ENCODE measurements at regions not wholly inside any gene's neighbourhood (a gene's known extent, or its start where the extent isn't known, plus 50 kb on each side); places are given as distances from the start of the nearest gene placed in this dataset.

DNA sequence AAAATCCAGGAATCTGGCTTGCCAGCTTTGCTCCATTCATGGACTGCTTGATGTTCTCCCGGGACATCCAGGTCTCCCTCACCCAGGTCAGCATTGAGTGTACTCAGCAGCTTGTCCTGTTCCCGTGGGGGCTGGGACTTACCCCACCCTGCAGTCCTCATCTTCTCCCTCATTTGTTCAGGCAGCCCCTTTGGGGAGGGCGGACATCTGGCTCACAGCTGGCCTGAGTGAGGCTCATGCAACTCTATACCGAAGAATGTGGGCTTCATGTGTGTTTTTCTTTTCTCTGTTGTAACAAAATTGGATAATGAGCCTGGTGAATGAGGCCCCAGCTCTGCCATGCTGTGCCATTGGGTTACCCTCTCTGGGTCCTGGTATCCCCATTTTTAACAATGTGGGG, 227.7 kb upstream of the TENM4 start:
- no peaks in the 10 kb centered on the region for H3K9me3 ChIP-seq (replicated peaks in 1 of 11)
- TF ChIP-seq Cebpa-rat (IDR thresholded peaks at IDR 0.05) = no peak
- H4K20me1 ChIP-seq = no peaks in the 10 kb centered on the region

DNA sequence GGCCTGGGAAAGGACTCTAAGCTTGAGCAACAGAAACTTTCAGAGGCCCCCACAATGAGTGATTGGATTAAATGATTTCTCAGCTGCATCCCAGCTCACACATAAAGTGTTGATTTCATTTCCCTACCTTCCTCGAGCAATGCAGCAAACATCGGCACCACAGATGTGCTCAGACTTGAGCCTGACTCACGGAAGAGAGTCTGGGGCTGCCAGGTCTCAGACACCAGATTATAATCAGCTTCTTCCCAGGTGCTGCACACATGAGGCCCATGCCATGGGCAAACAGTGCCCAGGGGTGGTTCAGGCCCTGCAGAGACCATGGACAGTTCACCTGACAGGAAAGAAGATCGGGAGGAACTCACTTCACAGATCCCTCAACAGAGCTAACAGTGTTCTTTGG, 226.6 kb upstream of the TENM4 start:
- H3K4me1 ChIP-seq = no peaks in the 10 kb centered on the region
- H3K9me3 ChIP-seq (replicated peaks in 1 of 11) = no peaks in the 10 kb centered on the region
- TF ChIP-seq Cebpa-rat (IDR thresholded peaks at IDR 0.05) = no peak

More for the DNA sequence above, 227.7 kb upstream of the TENM4 start:
- Histone ChIP-seq H3K27me3 (no peaks in the 10 kb centered on the region), H3K36me3 (no peaks in the 10 kb centered on the region), H3K4me2 (no peak overlapping the region), H3K9ac (no peak overlapping the region), H3K27ac (no peak overlapping the region), H3K4me3 (no peak overlapping the region), H3K4me1 (no peaks in the 10 kb centered on the region)

DNA sequence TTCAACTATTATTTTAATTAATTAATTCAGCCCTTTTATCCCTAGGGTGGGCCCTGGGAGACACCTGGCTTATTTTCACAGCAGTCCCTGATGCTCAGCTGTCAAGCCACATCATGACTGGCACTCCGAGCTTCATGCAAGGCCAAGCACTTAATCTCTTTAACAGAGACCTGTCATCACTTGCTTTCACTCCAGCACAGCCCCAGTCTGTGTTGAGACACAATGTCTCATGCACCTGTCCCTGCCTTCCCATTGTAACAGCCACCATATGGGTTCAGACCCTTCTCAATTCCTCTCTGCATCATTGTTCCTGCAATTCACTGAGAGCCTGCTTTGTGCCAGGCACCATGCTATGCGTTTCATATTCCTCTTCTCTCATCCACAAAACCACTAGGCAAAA, 222.2 kb upstream of the TENM4 start:
- Histone ChIP-seq H3K4me3 (no peak overlapping the region), H3K9me3 (replicated peaks in 1 of 11) (no peaks in the 10 kb centered on the region), H3K36me3 (no peaks in the 10 kb centered on the region), H3K27me3 (no peaks in the 10 kb centered on the region), H4K20me1 (no peaks in the 10 kb centered on the region), H3K4me1 (no peaks in the 10 kb centered on the region), H3K9ac (no peak overlapping the region), H3K27ac (no peak overlapping the region), H3K4me2 (no peak overlapping the region)
- no peak for TF ChIP-seq Cebpa-rat (IDR thresholded peaks at IDR 0.05)

More for the DNA sequence above, 226.6 kb upstream of the TENM4 start:
- Histone ChIP-seq H3K27ac (no peak overlapping the region), H3K4me2 (no peak overlapping the region), H3K36me3 (no peaks in the 10 kb centered on the region), H3K4me3 (no peak overlapping the region), H3K9ac (no peak overlapping the region), H4K20me1 (no peaks in the 10 kb centered on the region), H3K27me3 (no peaks in the 10 kb centered on the region)

DNA sequence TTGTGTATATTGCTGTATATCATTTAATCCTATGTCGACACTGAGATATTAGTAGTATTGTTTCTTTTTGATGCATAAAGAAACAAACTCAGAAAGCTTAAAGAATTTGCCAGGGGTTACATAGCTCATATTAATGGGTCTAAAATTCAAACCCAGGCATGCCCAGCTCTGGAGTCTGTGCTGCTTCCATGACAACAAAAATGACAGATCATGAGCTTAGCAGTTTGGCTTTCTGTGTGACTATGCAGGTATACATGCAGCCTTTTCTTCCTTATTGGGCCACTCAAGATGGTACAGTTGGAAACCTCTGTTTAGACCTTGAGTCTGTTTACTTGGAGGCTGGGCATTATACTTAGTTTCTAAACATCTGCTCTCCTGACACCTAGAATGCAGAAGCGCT, 220.5 kb upstream of the TENM4 start:
- TF ChIP-seq Cebpa-rat (IDR thresholded peaks at IDR 0.05) = no peak
- Histone ChIP-seq H3K36me3 (no peaks in the 10 kb centered on the region), H3K4me3 (no peak overlapping the region), H3K9ac (no peak overlapping the region), H3K27ac (no peak overlapping the region), H3K9me3 (replicated peaks in 1 of 11) (no peaks in the 10 kb centered on the region), H4K20me1 (no peaks in the 10 kb centered on the region), H3K4me2 (no peak overlapping the region), H3K4me1 (no peaks in the 10 kb centered on the region), H3K27me3 (no peaks in the 10 kb centered on the region)

DNA sequence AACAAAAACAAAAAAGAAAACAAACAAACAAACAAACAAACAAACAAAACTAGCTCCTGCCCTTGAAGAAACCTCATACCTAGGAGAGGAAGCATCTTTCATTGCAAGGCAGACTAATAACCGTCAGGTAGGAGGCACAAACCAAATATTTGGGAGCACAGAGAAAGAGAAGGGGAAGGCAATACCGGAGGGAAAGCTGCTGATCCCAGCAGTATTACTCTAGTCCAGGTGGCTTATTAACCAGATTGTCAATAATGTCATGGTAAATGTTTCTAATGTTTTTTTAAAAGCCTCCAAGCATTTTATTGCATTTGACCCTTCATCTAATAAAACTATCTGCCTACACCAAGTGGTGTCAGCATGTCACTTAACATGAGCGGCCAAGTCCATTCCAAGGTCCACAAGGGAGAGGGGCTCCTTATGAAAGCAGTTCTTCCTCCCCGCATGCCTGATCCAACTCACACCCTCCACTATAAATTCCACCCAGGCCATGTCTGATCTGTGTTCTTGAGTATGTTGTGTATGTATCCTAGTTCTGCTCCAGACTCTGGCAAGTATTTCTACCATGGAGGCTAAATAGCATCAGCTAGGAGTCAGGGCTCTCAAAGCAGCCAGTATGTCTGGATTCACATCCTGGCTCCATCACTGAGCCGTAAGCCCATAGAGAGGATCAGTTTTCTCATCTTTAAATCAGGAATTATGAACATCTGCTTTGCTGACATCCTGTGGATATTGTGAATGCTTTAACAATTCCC, 208.1 kb upstream of the TENM4 start:
- Histone ChIP-seq H3K27me3 (no peaks in the 10 kb centered on the region), H3K9ac (no peak overlapping the region), H3K36me3 (no peaks in the 10 kb centered on the region), H3K4me1 (no peaks in the 10 kb centered on the region), H4K20me1 (no peaks in the 10 kb centered on the region), H3K27ac (no peak overlapping the region), H3K9me3 (replicated peaks in 1 of 11) (peaks cover 0 to 4% (median 0%) of the 10 kb centered on the region in 11 experiments; a peak in 1 of 22 replicates), H3K4me3 (no peak overlapping the region), H3K4me2 (no peak overlapping the region)
- no peak for TF ChIP-seq Cebpa-rat (IDR thresholded peaks at IDR 0.05)

DNA sequence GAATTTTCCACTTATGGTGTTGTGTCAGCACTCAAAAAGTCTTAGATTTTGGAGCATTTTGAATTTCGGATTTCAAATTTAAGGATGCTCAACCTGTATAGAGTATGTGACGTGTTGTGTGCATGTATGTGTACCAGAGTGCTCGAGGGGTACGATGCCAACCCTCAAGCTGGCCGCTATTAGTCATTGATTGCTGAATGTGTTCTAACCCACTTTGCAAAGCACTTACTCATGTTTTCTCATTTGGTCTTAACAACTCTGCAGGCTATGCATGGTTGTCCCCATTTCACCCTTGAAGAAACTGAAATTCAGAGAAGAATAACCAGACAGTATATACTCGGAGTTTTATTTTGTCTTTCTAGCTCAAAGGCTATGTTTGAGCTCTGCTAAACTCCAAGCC, 196.4 kb upstream of the TENM4 start:
- Histone ChIP-seq H3K9me3 (replicated peaks in 1 of 11) (no peaks in the 10 kb centered on the region), H3K4me1 (no peaks in the 10 kb centered on the region), H3K36me3 (no peaks in the 10 kb centered on the region), H3K4me2 (no peak overlapping the region), H4K20me1 (no peaks in the 10 kb centered on the region), H3K4me3 (no peak overlapping the region), H3K9ac (no peak overlapping the region), H3K27me3 (no peaks in the 10 kb centered on the region), H3K27ac (no peak overlapping the region)
- TF ChIP-seq Cebpa-rat (IDR thresholded peaks at IDR 0.05) = no peak

DNA sequence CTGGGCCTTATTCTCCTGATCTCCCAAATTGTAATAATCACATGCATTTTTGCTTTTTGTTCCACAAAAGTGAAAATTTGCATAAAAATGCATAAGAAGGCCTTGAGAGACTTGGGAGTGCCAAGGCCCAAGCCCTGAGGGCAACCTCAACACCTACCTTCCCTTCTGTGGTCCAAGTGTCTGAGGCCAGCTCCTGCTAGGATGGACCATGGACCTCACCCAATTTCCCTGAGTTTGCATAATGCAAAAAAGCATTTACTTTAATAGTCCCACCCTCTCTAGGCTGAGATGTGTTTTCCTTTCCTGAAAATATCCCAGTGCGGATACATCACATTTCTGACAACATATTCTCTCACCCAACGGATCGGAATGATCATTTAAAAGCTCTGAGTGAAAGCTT, 194.1 kb upstream of the TENM4 start:
- Histone ChIP-seq H3K9ac (no peak overlapping the region), H3K27ac (no peak overlapping the region), H3K4me2 (no peak overlapping the region), H4K20me1 (no peaks in the 10 kb centered on the region), H3K4me1 (no peaks in the 10 kb centered on the region), H3K9me3 (replicated peaks in 1 of 11) (no peaks in the 10 kb centered on the region), H3K27me3 (no peaks in the 10 kb centered on the region), H3K4me3 (no peak overlapping the region), H3K36me3 (no peaks in the 10 kb centered on the region)
- TF ChIP-seq Cebpa-rat (IDR thresholded peaks at IDR 0.05) = no peak

DNA sequence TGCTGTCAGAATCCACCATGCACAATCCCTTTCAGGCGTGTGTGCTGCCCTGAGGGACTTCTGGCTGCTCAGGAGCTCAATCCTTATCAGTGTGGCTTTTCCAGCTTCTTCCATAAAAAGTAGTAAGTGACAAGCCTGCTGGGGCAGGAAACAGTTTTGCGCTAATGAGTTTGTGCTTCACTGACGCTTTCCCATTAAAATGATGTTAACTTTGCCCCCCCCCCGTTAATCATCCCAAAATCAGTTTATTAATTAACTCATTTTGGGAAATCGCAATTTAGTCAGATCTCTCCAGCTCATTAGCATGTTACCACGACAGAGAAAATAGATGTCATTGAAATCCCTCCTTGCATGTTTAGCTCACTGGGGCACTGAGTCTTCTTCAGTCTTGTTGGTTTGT, 186.5 kb upstream of the TENM4 start:
- H4K20me1 ChIP-seq = no peaks in the 10 kb centered on the region
- H3K27me3 ChIP-seq = no peaks in the 10 kb centered on the region
- TF ChIP-seq Cebpa-rat (IDR thresholded peaks at IDR 0.05) = no peak
- no peaks in the 10 kb centered on the region for H3K36me3 ChIP-seq
- peaks cover 9 to 24% (median 14%) of the 10 kb centered on the region in 10 experiments for H3K4me1 ChIP-seq
- peak overlapping the region in 3 of 11 experiments; percentile 62 to 79 (median 70); a peak in 3 of 22 replicates for H3K4me2 ChIP-seq
- no peak overlapping the region for H3K9ac ChIP-seq
- no peak overlapping the region for H3K27ac ChIP-seq
- no peak overlapping the region for H3K4me3 ChIP-seq
- H3K9me3 ChIP-seq (replicated peaks in 1 of 11) = peaks cover 0 to 6% (median 0%) of the 10 kb centered on the region in 11 experiments; a peak in 4 of 22 replicates

DNA sequence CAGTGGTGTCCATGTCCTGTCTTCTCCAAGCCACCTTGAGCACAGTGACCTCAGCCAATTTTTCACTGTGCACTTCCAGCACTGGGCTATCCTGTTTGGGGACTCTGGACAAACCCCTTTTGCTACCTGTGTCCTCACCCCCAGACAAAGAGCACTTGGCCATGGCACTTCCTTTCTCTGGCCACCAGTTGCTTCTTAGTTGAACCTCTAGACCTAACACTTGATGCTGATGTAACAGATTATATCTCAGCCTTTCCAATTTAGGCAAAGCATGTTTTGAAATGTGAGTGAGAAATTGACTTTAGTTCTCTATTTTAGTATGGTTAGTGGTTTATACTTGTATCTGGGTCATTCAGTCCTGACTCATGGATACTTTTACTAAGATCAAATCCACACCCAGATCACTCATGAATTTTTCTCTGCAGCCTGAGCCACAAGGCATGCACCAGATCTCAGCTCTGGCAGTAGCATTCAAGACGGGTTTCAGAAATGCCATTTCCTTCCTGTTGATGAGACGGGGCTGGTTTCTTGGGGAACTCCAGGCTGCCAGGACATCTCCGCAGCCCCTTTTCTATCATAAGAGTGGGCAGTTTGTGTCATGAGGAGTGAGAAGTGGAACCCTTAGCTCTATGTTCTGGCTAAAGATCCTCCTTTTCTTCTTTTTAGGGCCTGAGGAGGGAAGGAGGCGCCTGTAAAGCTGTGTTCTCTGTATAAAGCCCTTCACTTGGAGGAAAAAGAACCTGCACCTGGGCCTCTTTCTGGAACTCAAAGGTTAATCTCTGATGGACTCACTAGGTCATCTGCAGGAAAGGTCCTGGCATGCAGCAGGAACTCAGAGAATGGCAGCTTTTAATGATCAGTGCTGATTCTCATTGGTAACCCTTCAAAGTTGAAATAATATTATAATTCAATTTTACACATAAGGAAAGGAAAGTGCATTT, 185.6 kb upstream of the TENM4 start:
- Histone ChIP-seq H3K9me3 (replicated peaks in 1 of 11) (peaks cover 0 to 6% (median 0%) of the 10 kb centered on the region in 11 experiments; a peak in 4 of 22 replicates), H3K36me3 (no peaks in the 10 kb centered on the region), H3K4me3 (no peak overlapping the region), H3K27me3 (no peaks in the 10 kb centered on the region), H4K20me1 (no peaks in the 10 kb centered on the region), H3K4me2 (peak overlapping the region; percentile 33 to 79 (median 51); a peak in 21 of 22 replicates), H3K9ac (peak overlapping the region in 2 of 11 experiments; percentile 34 to 51; a peak in 2 of 22 replicates), H3K27ac (peak overlapping the region in 5 of 11 experiments; percentile 32 to 75 (median 60); a peak in 8 of 22 replicates), H3K4me1 (peaks cover 9 to 24% (median 14%) of the 10 kb centered on the region in 10 experiments)
- no peak for TF ChIP-seq Cebpa-rat (IDR thresholded peaks at IDR 0.05)

All from BLaER1 treated with 17β-estradiol and CSF1 and Interleukin-3, amounts not matched to agents 10 nM and 100 nM (cell line).